CD4-positive, alpha-beta T cell treated with Interleukin-10 for 1 hour (primary cell): ENCODE measurements at regions not wholly inside any gene's neighbourhood (a gene's known extent, or its start where the extent isn't known, plus 50 kb on each side); places are given as distances from the start of the nearest gene placed in this dataset.
A peak's percentile ranks its signal among the peaks of the same experiment; 100 is the strongest.
"Not testable (repeated sequence)": the region's sequence is repeated elsewhere in the genome, so short reads cannot be mapped to it uniquely, and the experiment has no call there.

Source experiments
- DNase-seq: peaks from one replicate; pipeline ENCODE4 v3.0.0-alpha.2; 2020

- not testable (repeated sequence) for DNase-seq
Measured at GRCh38 chr4:9110700-9111099, 59.5 kb upstream of the FAM90A26 start.

GRCh38 chr4:9103148-9103524 lies 67.1 kb upstream of the FAM90A26 start:
- DNase-seq, result not testable (repeated sequence)

- not testable (repeated sequence) for DNase-seq
Measured at GRCh38 chr4:9102471-9103147, 67.6 kb upstream of the FAM90A26 start.

GRCh38 chr4:9096330-9096729 lies 73.9 kb upstream of the FAM90A26 start:
- DNase-seq, result not testable (repeated sequence)

- not testable (repeated sequence) for DNase-seq
Measured at GRCh38 chr4:9078796-9079195, 91.4 kb upstream of the FAM90A26 start.

- DNase-seq, result not testable (repeated sequence)
Measured at GRCh38 chr4:9076974-9077373, 93.2 kb upstream of the FAM90A26 start.

- DNase-seq, result not testable (repeated sequence)
Measured at GRCh38 chr4:9076486-9076885, 93.7 kb upstream of the FAM90A26 start.

GRCh38 chr4:9073371-9073770 lies 96.8 kb upstream of the FAM90A26 start:
- peak; percentile 1 for DNase-seq

GRCh38 chr4:9072521-9073220 lies 97.5 kb upstream of the FAM90A26 start:
- peak; percentile 30 for DNase-seq

- not testable (repeated sequence) for DNase-seq
Measured at GRCh38 chr4:9067923-9068322, 102.3 kb upstream of the FAM90A26 start.

- DNase-seq, result not testable (repeated sequence)
Measured at GRCh38 chr4:9063612-9064011, 106.6 kb upstream of the FAM90A26 start.

- not testable (repeated sequence) for DNase-seq
Measured at GRCh38 chr4:9024866-9025265, 145.3 kb upstream of the FAM90A26 start.

GRCh38 chr4:9009792-9010191 lies 138.2 kb upstream of the HMX1 start:
- not testable (repeated sequence) for DNase-seq

- DNase-seq, result not testable (repeated sequence)
Measured at GRCh38 chr4:9008407-9008806, 136.8 kb upstream of the HMX1 start.

GRCh38 chr4:9001153-9001552 lies 129.5 kb upstream of the HMX1 start:
- DNase-seq, result not testable (repeated sequence)

GRCh38 chr4:9000505-9001001 lies 128.9 kb upstream of the HMX1 start:
- peak; percentile 44 for DNase-seq

GRCh38 chr4:8992981-8993380 lies 121.3 kb upstream of the HMX1 start:
- not testable (repeated sequence) for DNase-seq

GRCh38 chr4:8991449-8991848 lies 119.8 kb upstream of the HMX1 start:
- not testable (repeated sequence) for DNase-seq

- not testable (repeated sequence) for DNase-seq
Measured at GRCh38 chr4:8990341-8990740, 118.7 kb upstream of the HMX1 start.

GRCh38 chr4:8985786-8986185 lies 114.1 kb upstream of the HMX1 start:
- not testable (repeated sequence) for DNase-seq

- not testable (repeated sequence) for DNase-seq
Measured at GRCh38 chr4:8984641-8985040, 113.0 kb upstream of the HMX1 start.

- DNase-seq, result not testable (repeated sequence)
Measured at GRCh38 chr4:8983921-8984320, 112.3 kb upstream of the HMX1 start.

- not testable (repeated sequence) for DNase-seq
Measured at GRCh38 chr4:8976466-8977128, 105.0 kb upstream of the HMX1 start.

- not testable (repeated sequence) for DNase-seq
Measured at GRCh38 chr4:8972635-8973034, 101.0 kb upstream of the HMX1 start.
